ENCODE measurements at regions not wholly inside any gene's neighbourhood (a gene's known extent, or its start where the extent isn't known, plus 50 kb on each side); places are given as distances from the start of the nearest gene placed in this dataset.
A peak's percentile ranks its signal among the peaks of the same experiment; 100 is the strongest.

DNA sequence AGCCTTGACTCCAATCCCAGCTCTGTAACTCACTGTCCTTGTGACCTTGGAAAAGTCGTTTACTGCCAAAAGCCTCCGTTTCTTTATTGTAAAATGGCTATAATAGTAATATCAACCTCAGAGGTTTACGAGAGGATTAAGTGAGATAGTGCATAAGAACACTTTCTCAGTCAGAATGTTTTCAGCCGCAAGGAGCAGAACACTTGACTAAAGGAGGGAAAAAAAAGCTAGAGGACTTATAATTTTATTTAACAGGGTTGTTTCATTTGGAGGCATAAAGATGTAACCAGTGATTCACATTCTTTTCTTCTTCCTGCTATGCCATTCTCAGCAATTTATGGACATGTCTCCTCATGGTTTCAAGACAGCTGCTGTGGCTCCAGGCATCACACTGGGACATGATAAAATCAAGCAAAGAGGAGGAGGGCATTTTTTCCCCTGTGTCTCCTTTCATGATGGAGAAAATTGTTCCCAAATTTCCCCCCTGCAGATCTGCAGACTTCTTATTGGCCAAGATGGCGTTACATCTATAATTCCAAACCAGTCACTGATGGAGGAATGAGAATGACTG lies 143.0 kb upstream of the PTPN1 start:
- Histone ChIP-seq H4K20me1 (replicated peaks; ENCODE audit: control insufficient read depth, insufficient read depth, low read length) (no peaks in the 10 kb centered on the region), H3K4me2 (ENCODE audit: insufficient read depth, low read length) (no peak overlapping the region), H3K4me3 (no peak overlapping the region), H3K4me1 (replicated peaks in 1 of 2; ENCODE audit: control insufficient read depth in 2 of 2, insufficient read depth in 2 of 2, low read length in 2 of 2) (peaks cover 7 to 8% of the 10 kb centered on the region in 2 experiments; a peak in 4 of 5 replicates), H2AFZ (ENCODE audit: low read depth, low read length) (no peak overlapping the region), H3K27ac (ENCODE audit: extremely low read depth, low read depth, low read length) (no peak overlapping the region), H3K9me3 (replicated peaks; ENCODE audit: control insufficient read depth, insufficient read depth, low read depth, low read length) (no peaks in the 10 kb centered on the region), H3K9ac (ENCODE audit: insufficient read depth in 1 of 2, low read depth in 2 of 2, low read length in 2 of 2) (no peak overlapping the region), H3K79me2 (ENCODE audit: control insufficient read depth, insufficient read depth, low read length) (no peaks in the 10 kb centered on the region), H3K36me3 (ENCODE audit: control insufficient read depth, insufficient read depth, low read length) (no peaks in the 10 kb centered on the region), H3K9me1 (ENCODE audit: control insufficient read depth, insufficient read depth, low read length) (no peaks in the 10 kb centered on the region), H3K27me3 (ENCODE audit: control insufficient read depth in 2 of 2, insufficient read depth in 2 of 2, low read length in 2 of 2) (no peaks in the 10 kb centered on the region)
- intact Hi-C loops (cut with micrococcal nuclease), result no loop called here
- FAIRE-seq (no peak), DNase-seq (ENCODE audit: extremely low read depth in 1 of 4, low spot score in 3 of 4) (no peak), ATAC-seq (no peak)
- 29% methylated on average over 5 of the region's 5 CpGs for WGBS (ENCODE audit: insufficient coverage, low coverage, missing lambda C conversion rate)
- ChIA-PET CTCF (ENCODE audit: low intra/inter-chr PET ratio) (no interaction called here), POLR2A (interaction anchor here (0.6 kb wide), 2 partner anchors 172 to 268 kb away, joined by 3 read pairs; no protein-coding TSS in a partner anchor)
- TF ChIP-seq RBM25 (IDR thresholded peaks at IDR 0.05; ENCODE audit: low read depth, low read length, severe bottlenecking) (peak; percentile 98), SMARCA5 (IDR thresholded peaks at IDR 0.05) (peak; percentile 28; the same call in 1 of the 2 replicates)
- TF ChIP-seq, protein P1, sequence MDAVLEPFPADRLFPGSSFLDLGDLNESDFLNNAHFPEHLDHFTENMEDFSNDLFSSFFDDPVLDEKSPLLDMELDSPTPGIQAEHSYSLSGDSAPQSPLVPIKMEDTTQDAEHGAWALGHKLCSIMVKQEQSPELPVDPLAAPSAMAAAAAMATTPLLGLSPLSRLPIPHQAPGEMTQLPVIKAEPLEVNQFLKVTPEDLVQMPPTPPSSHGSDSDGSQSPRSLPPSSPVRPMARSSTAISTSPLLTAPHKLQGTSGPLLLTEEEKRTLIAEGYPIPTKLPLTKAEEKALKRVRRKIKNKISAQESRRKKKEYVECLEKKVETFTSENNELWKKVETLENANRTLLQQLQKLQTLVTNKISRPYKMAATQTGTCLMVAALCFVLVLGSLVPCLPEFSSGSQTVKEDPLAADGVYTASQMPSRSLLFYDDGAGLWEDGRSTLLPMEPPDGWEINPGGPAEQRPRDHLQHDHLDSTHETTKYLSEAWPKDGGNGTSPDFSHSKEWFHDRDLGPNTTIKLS (IDR thresholded peaks at IDR 0.05; ENCODE audit: borderline replicate concordance, low read depth), result no peak
- in situ Hi-C loops (cut with MboI), result no loop called here
- no TSS peak for BruUV-seq (replicated peaks)

Data from K562 (cell line).